Naive thymus-derived CD4-positive, alpha-beta T cell (primary cell): ENCODE measurements at regions not wholly inside any gene's neighbourhood (a gene's known extent, or its start where the extent isn't known, plus 50 kb on each side); places are given as distances from the start of the nearest gene placed in this dataset.

Experiments used
- ATAC-seq: fragments of 150-1000 bp; cut with Tn5 transposase; 2 replicates; pipeline ENCODE4 v1.10.0; 2021; ENCODE audit warnings: mild to moderate bottlenecking, moderate library complexity
- CTCF ChIA-PET: fragments of 350-600 bp; sonication (Branson Sonifier 250); formaldehyde crosslinking; loops from one replicate; lab custom pipeline; 2021; ENCODE audit warnings: antibody characterized with exemption; lab: Charles Lee
- POLR2A ChIA-PET: fragments of 350-600 bp; sonication (Branson Sonifier 250); formaldehyde crosslinking; loops from one replicate; lab custom pipeline; 2021; ENCODE audit warnings: antibody characterized with exemption, inconsistent platforms; lab: Charles Lee
- DNase-seq, 9 donors: peaks; one replicate each; pipeline versions ENCODE4 v3.0.0 to v3.0.0-alpha.2; 2020 to 2022; ENCODE audit warnings: mixed read lengths in 1 of 9
- H3K27ac ChIP-seq: one replicate; pipeline ENCODE4 v1.7.0; 2013; ENCODE audit warnings: mild to moderate bottlenecking, low read depth, low read length, moderate library complexity
- H3K27me3 ChIP-seq, 2 donors: one replicate each; pipeline ENCODE4 v1.7.0; 2013; ENCODE audit warnings: low read length in 2 of 2, mild to moderate bottlenecking in 2 of 2, moderate library complexity in 2 of 2; ENCODE audit not compliant: control insufficient read depth in 2 of 2, insufficient read depth in 2 of 2
- H3K36me3 ChIP-seq, 3 experiments: 1 replicate in 2 of 3; 2 replicates in 1 of 3; pipeline ENCODE4 v1.7.0; 2013; ENCODE audit warnings: low read length in 3 of 3, mild to moderate bottlenecking in 3 of 3, moderate library complexity in 1 of 3; ENCODE audit not compliant: insufficient read depth in 3 of 3, control insufficient read depth in 2 of 3
- H3K4me1 ChIP-seq, 2 donors: one replicate each; pipeline ENCODE4 v1.7.0; 2013; ENCODE audit warnings: low read length in 2 of 2, mild to moderate bottlenecking in 2 of 2, moderate library complexity in 1 of 2; ENCODE audit not compliant: control insufficient read depth in 2 of 2, insufficient read depth in 2 of 2
- H3K4me3 ChIP-seq: 2 replicates; pipeline ENCODE4 v1.7.0; 2013; ENCODE audit warnings: mild to moderate bottlenecking, low read length
- H3K9me3 ChIP-seq, 3 experiments: 1 replicate in 2 of 3; 2 replicates in 1 of 3; pipeline ENCODE4 v1.7.0; 2013; ENCODE audit warnings: low read length in 3 of 3; ENCODE audit not compliant: control insufficient read depth in 2 of 3
- H3K27ac Mint-ChIP-seq, 9 donors: one replicate each; pipeline ENCODE4 v1.8.0; 2020 to 2022; ENCODE audit warnings: mixed read lengths in 9 of 9, mild to moderate bottlenecking in 8 of 9, moderate library complexity in 5 of 9, inconsistent platforms in 2 of 9
- H3K27me3 Mint-ChIP-seq, 5 donors: one replicate each; pipeline ENCODE4 v1.8.0; 2021 to 2022; ENCODE audit warnings: mixed read lengths in 5 of 5, mild to moderate bottlenecking in 1 of 5
- H3K36me3 Mint-ChIP-seq, 5 donors: one replicate each; pipeline ENCODE4 v1.8.0; 2020 to 2022; ENCODE audit warnings: mixed read lengths in 5 of 5, mild to moderate bottlenecking in 3 of 5, inconsistent platforms in 1 of 5
- H3K4me1 Mint-ChIP-seq, 7 donors: one replicate each; pipeline ENCODE4 v1.8.0; 2020 to 2022; ENCODE audit warnings: mixed read lengths in 7 of 7, mild to moderate bottlenecking in 3 of 7, inconsistent platforms in 1 of 7
- H3K4me3 Mint-ChIP-seq, 10 donors: one replicate each; pipeline ENCODE4 v1.8.0; 2020 to 2022; ENCODE audit warnings: mild to moderate bottlenecking in 10 of 10, mixed read lengths in 10 of 10, moderate library complexity in 6 of 10, inconsistent platforms in 2 of 10
- H3K9me3 Mint-ChIP-seq, 11 donors: one replicate each; pipeline ENCODE4 v1.8.0; 2020 to 2022; ENCODE audit warnings: mixed read lengths in 11 of 11, mild to moderate bottlenecking in 4 of 11, inconsistent platforms in 1 of 11, moderate library complexity in 1 of 11
- intact Hi-C, 2 donors: fragments of 100-400 bp; cut with micrococcal nuclease; formaldehyde crosslinking; loops; one replicate each; pipeline ENCODE4 v1.15.1; 2023

GRCh38 chr4:180059216-180059881 is 2183.9 kb upstream of the TENM3 start:
- Histone ChIP-seq H3K9me3 (no peaks in the 10 kb centered on the region), H3K4me3 (no peak overlapping the region), H3K27ac (no peak overlapping the region), H3K4me1 (no peaks in the 10 kb centered on the region), H3K27me3 (peaks cover 0 to 6% of the 10 kb centered on the region in 2 donors), H3K36me3 (no peaks in the 10 kb centered on the region)
- Mint-ChIP-seq H3K4me3 (peak overlapping the region in 7 of 10 donors; percentile 48 to 77 (median 64)), H3K9me3 (peaks cover 0 to 8% (median 4%) of the 10 kb centered on the region in 11 donors), H3K4me1 (peaks cover 0 to 15% (median 10%) of the 10 kb centered on the region in 7 donors), H3K27me3 (peaks cover 35 to 60% (median 41%) of the 10 kb centered on the region in 5 donors), H3K27ac (peak overlapping the region in 1 of 9 donors; percentile 49), H3K36me3 (peaks cover 0 to 4% (median 0%) of the 10 kb centered on the region in 5 donors)
- no peak for DNase-seq
- POLR2A ChIA-PET: interaction anchor here (0.5 kb wide), 1 partner anchor 126 kb away, joined by 3 read pairs; no protein-coding TSS in a partner anchor
- ATAC-seq: no peak
- CTCF ChIA-PET: no interaction called here
- intact Hi-C loops: no loop called here

GRCh38 chr4:180060159-180060889 is 2182.9 kb upstream of the TENM3 start:
- Histone ChIP-seq H3K27me3 (peaks cover 0 to 6% of the 10 kb centered on the region in 2 donors), H3K9me3 (no peaks in the 10 kb centered on the region), H3K27ac (no peak overlapping the region), H3K4me1 (no peaks in the 10 kb centered on the region), H3K36me3 (no peaks in the 10 kb centered on the region), H3K4me3 (no peak overlapping the region)
- Mint-ChIP-seq H3K36me3 (peaks cover 0 to 4% (median 0%) of the 10 kb centered on the region in 5 donors), H3K27ac (no peak overlapping the region), H3K9me3 (peaks cover 0 to 5% (median 4%) of the 10 kb centered on the region in 11 donors), H3K27me3 (peaks cover 35 to 56% (median 41%) of the 10 kb centered on the region in 5 donors), H3K4me1 (peaks cover 0 to 15% (median 10%) of the 10 kb centered on the region in 7 donors), H3K4me3 (peak overlapping the region in 2 of 10 donors; percentile 63 to 77)
- intact Hi-C loops: no loop called here
- no peak for ATAC-seq
- CTCF ChIA-PET: no interaction called here
- POLR2A ChIA-PET: no interaction called here
- DNase-seq: no peak

GRCh38 chr4:180081072-180081471 is 2162.1 kb upstream of the TENM3 start:
- CTCF ChIA-PET: no interaction called here
- no peaks in the 10 kb centered on the region for H3K36me3 ChIP-seq
- no peak overlapping the region for H3K4me3 ChIP-seq
- intact Hi-C loops: no loop called here
- POLR2A ChIA-PET: no interaction called here
- ATAC-seq: no peak
- no peaks in the 10 kb centered on the region for H3K4me1 ChIP-seq
- no peak for DNase-seq
- no peaks in the 10 kb centered on the region for H3K9me3 ChIP-seq
- H3K4me3 Mint-ChIP-seq: no peak overlapping the region
- no peaks in the 10 kb centered on the region for H3K27me3 ChIP-seq
- no peaks in the 10 kb centered on the region for H3K4me1 Mint-ChIP-seq
- no peak overlapping the region for H3K27ac Mint-ChIP-seq
- H3K27ac ChIP-seq: no peak overlapping the region
- H3K36me3 Mint-ChIP-seq: no peaks in the 10 kb centered on the region
- H3K27me3 Mint-ChIP-seq: no peaks in the 10 kb centered on the region
- peaks cover 0 to 5% (median 1%) of the 10 kb centered on the region in 11 donors for H3K9me3 Mint-ChIP-seq

GRCh38 chr4:180084561-180084960 is 2158.6 kb upstream of the TENM3 start:
- Mint-ChIP-seq H3K27me3 (no peaks in the 10 kb centered on the region), H3K4me1 (no peaks in the 10 kb centered on the region), H3K4me3 (no peak overlapping the region), H3K36me3 (no peaks in the 10 kb centered on the region), H3K9me3 (peaks cover 0 to 5% (median 0%) of the 10 kb centered on the region in 11 donors), H3K27ac (no peak overlapping the region)
- POLR2A ChIA-PET: no interaction called here
- Histone ChIP-seq H3K36me3 (no peaks in the 10 kb centered on the region), H3K9me3 (no peaks in the 10 kb centered on the region), H3K4me3 (no peak overlapping the region), H3K27ac (no peak overlapping the region), H3K27me3 (no peaks in the 10 kb centered on the region), H3K4me1 (no peaks in the 10 kb centered on the region)
- CTCF ChIA-PET: no interaction called here
- intact Hi-C loops: no loop called here
- ATAC-seq (no peak), DNase-seq (no peak)

GRCh38 chr4:180086480-180087190 is 2156.6 kb upstream of the TENM3 start:
- H3K27me3 ChIP-seq: no peaks in the 10 kb centered on the region
- ChIA-PET POLR2A (no interaction called here), CTCF (no interaction called here)
- no peak for ATAC-seq
- Mint-ChIP-seq H3K36me3 (no peaks in the 10 kb centered on the region), H3K27ac (no peak overlapping the region), H3K4me3 (no peak overlapping the region), H3K9me3 (peaks cover 0 to 5% (median 0%) of the 10 kb centered on the region in 11 donors), H3K27me3 (no peaks in the 10 kb centered on the region), H3K4me1 (no peaks in the 10 kb centered on the region)
- H3K4me3 ChIP-seq: no peak overlapping the region
- no peaks in the 10 kb centered on the region for H3K36me3 ChIP-seq
- intact Hi-C loops: no loop called here
- H3K4me1 ChIP-seq: no peaks in the 10 kb centered on the region
- H3K27ac ChIP-seq: no peak overlapping the region
- no peak for DNase-seq
- no peaks in the 10 kb centered on the region for H3K9me3 ChIP-seq

GRCh38 chr4:180098586-180098985 is 2144.6 kb upstream of the TENM3 start:
- Histone ChIP-seq H3K27me3 (no peaks in the 10 kb centered on the region), H3K27ac (no peak overlapping the region), H3K36me3 (no peaks in the 10 kb centered on the region), H3K4me1 (no peaks in the 10 kb centered on the region), H3K4me3 (no peak overlapping the region), H3K9me3 (no peaks in the 10 kb centered on the region)
- peaks cover 0 to 3% (median 0%) of the 10 kb centered on the region in 5 donors for H3K36me3 Mint-ChIP-seq
- DNase-seq: no peak
- H3K27me3 Mint-ChIP-seq: no peaks in the 10 kb centered on the region
- no peak overlapping the region for H3K4me3 Mint-ChIP-seq
- H3K9me3 Mint-ChIP-seq: peaks cover 0 to 8% (median 1%) of the 10 kb centered on the region in 11 donors
- no peak for ATAC-seq
- POLR2A ChIA-PET: no interaction called here
- H3K27ac Mint-ChIP-seq: no peak overlapping the region
- CTCF ChIA-PET: no interaction called here
- intact Hi-C loops: no loop called here
- H3K4me1 Mint-ChIP-seq: no peaks in the 10 kb centered on the region
